NCI-H1930 (cell line): ENCODE measurements at regions not wholly inside any gene's neighbourhood (a gene's known extent, or its start where the extent isn't known, plus 50 kb on each side); places are given as distances from the start of the nearest gene placed in this dataset.
"Not testable (repeated sequence)": the region's sequence is repeated elsewhere in the genome, so short reads cannot be mapped to it uniquely, and the experiment has no call there.

Experiments
- DNase-seq, 2 experiments: peaks; one replicate each; lab custom pipeline; 2025; lab: John Stamatoyannopoulos, UW

GRCh38 chr12:78338054-78338785 lies 507.5 kb downstream of the NAV3 start:
- no peak for DNase-seq

- DNase-seq: no peak
These were observed 509.7 kb downstream of the NAV3 start for GRCh38 chr12:78340406-78340805.

- DNase-seq: no peak
These were observed 513.0 kb downstream of the NAV3 start for GRCh38 chr12:78343657-78344056.

GRCh38 chr12:78359520-78359919 lies 505.1 kb upstream of the SYT1 start:
- no peak for DNase-seq

GRCh38 chr12:78361683-78362082 lies 502.9 kb upstream of the SYT1 start:
- DNase-seq: no peak

- DNase-seq: no peak
These were observed 493.3 kb upstream of the SYT1 start for GRCh38 chr12:78371284-78371683.

GRCh38 chr12:78375461-78375860 lies 489.1 kb upstream of the SYT1 start:
- DNase-seq: no peak

- no peak for DNase-seq
These were observed 488.3 kb upstream of the SYT1 start for GRCh38 chr12:78376257-78376656.

- not testable (repeated sequence) for DNase-seq
These were observed 485.5 kb upstream of the SYT1 start for GRCh38 chr12:78379065-78379464.

- DNase-seq: no peak
These were observed 481.2 kb upstream of the SYT1 start for GRCh38 chr12:78383414-78383813.

GRCh38 chr12:78384541-78384940 lies 480.0 kb upstream of the SYT1 start:
- DNase-seq: no peak

- no peak for DNase-seq
These were observed 479.0 kb upstream of the SYT1 start for GRCh38 chr12:78385541-78385940.

- DNase-seq: no peak
These were observed 477.7 kb upstream of the SYT1 start for GRCh38 chr12:78386871-78387270.

GRCh38 chr12:78387721-78388120 lies 476.9 kb upstream of the SYT1 start:
- DNase-seq: no peak

- no peak for DNase-seq
These were observed 476.1 kb upstream of the SYT1 start for GRCh38 chr12:78388461-78388860.

- DNase-seq: no peak
These were observed 473.7 kb upstream of the SYT1 start for GRCh38 chr12:78390920-78391319.

- DNase-seq: peak in 1 of 2 experiments; percentile 12
These were observed 471.7 kb upstream of the SYT1 start for GRCh38 chr12:78392918-78393317.

- DNase-seq: no peak
These were observed 468.6 kb upstream of the SYT1 start for GRCh38 chr12:78395961-78396360.

- no peak for DNase-seq
These were observed 468.0 kb upstream of the SYT1 start for GRCh38 chr12:78396538-78396937.

- no peak for DNase-seq
These were observed 465.8 kb upstream of the SYT1 start for GRCh38 chr12:78398750-78399149.

- DNase-seq: peak in 1 of 2 experiments; percentile 11
These were observed 462.0 kb upstream of the SYT1 start for GRCh38 chr12:78402366-78403134.

- peak; percentile 9 to 34 for DNase-seq
These were observed 461.4 kb upstream of the SYT1 start for GRCh38 chr12:78403136-78403535.

- DNase-seq: no peak
These were observed 460.9 kb upstream of the SYT1 start for GRCh38 chr12:78403681-78404080.
